HCT116 (cell line): ENCODE measurements at regions not wholly inside any gene's neighbourhood (a gene's known extent, or its start where the extent isn't known, plus 50 kb on each side); places are given as distances from the start of the nearest gene placed in this dataset.

ENCODE experiments used
- EZH2 ChIP-seq: fragments of 200-600 bp; sonication (generic); IDR thresholded peaks from 2 replicates; pipeline ENCODE4 v1.6.1; 2017; ENCODE audit warnings: antibody characterized with exemption, mixed run types
- POLR2AphosphoS5 ChIP-seq: IDR thresholded peaks from 2 replicates; pipeline ENCODE4 v1.6.1; 2011; ENCODE audit warnings: mild to moderate bottlenecking, low read depth, low read length, moderate library complexity
- TF ChIP-seq, protein P1 (sequence below): IDR thresholded peaks from 2 replicates; pipeline ENCODE4 v1.6.1; 2012
- TF ChIP-seq, protein P2 (sequence below), 3 experiments: fragments of 200-600 bp in 1 of 3; sonication (generic) in 1 of 3; IDR thresholded peaks in 2 of 3; conservative IDR thresholded peaks in 1 of 3; 2 replicates each; pipeline ENCODE4 v1.5.1; 2012 to 2017; ENCODE audit warnings: low read depth in 2 of 3, low read length in 2 of 3, antibody characterized with exemption in 1 of 3, borderline replicate concordance in 1 of 3, control low read depth in 1 of 3, mild to moderate bottlenecking in 1 of 3, mixed read lengths in 1 of 3, mixed run types in 1 of 3, moderate library complexity in 1 of 3; ENCODE audit not compliant: insufficient read depth in 1 of 3

DNA sequence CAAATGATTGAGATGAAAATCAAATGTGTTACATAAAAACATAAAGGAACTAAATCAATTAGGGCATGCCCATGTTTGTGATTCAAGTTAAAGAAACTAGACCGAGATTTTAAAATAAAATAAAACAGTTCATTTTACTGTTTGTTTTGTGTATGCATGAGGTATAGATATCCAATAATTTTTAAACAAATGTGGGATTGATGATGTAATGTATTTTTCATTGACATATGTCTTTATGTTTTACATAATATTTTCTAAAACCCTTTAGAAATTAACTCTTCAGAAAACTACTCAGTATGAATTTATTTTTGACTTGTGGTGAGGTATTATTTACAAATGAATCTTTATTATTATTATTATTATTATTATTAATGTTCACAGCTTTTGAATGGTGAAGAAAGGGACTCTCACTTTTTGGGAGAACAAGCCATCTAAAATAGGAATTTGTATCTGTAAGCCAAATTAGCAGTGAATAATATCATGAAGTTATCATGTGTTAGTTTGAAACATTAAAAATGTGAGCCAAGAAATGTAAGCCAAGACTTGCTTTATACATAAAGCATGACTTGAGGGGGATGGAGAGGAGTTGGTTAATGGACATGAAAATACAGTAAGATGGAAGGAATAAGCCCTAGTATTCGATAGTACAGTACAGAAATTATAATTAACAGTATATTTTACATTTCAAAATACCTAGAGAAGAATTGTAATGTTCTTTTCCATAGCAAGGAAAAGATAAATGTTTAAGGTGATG, 355.0 kb downstream of the CDH10 start:
- no peak for TF ChIP-seq EZH2
- TF ChIP-seq, protein P1, sequence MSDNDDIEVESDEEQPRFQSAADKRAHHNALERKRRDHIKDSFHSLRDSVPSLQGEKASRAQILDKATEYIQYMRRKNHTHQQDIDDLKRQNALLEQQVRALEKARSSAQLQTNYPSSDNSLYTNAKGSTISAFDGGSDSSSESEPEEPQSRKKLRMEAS, result no peak
- TF ChIP-seq, protein P2, sequence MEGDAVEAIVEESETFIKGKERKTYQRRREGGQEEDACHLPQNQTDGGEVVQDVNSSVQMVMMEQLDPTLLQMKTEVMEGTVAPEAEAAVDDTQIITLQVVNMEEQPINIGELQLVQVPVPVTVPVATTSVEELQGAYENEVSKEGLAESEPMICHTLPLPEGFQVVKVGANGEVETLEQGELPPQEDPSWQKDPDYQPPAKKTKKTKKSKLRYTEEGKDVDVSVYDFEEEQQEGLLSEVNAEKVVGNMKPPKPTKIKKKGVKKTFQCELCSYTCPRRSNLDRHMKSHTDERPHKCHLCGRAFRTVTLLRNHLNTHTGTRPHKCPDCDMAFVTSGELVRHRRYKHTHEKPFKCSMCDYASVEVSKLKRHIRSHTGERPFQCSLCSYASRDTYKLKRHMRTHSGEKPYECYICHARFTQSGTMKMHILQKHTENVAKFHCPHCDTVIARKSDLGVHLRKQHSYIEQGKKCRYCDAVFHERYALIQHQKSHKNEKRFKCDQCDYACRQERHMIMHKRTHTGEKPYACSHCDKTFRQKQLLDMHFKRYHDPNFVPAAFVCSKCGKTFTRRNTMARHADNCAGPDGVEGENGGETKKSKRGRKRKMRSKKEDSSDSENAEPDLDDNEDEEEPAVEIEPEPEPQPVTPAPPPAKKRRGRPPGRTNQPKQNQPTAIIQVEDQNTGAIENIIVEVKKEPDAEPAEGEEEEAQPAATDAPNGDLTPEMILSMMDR (IDR thresholded peaks at IDR 0.05 in 2 of 3, conservative IDR thresholded peaks at IDR 0.05 in 1 of 3; ENCODE audit: borderline replicate concordance in 1 of 3, insufficient read depth in 1 of 3, low read depth in 2 of 3, low read length in 2 of 3), result no peak
- TF ChIP-seq POLR2AphosphoS5, result no peak
